HG02840 (cell line): ENCODE measurements at regions not wholly inside any gene's neighbourhood (a gene's known extent, or its start where the extent isn't known, plus 50 kb on each side); places are given as distances from the start of the nearest gene placed in this dataset.
"Not testable (repeated sequence)": the region's sequence is repeated elsewhere in the genome, so short reads cannot be mapped to it uniquely, and the experiment has no call there.

Experiments used
- ATAC-seq: cut with Tn5 transposase; IDR thresholded peaks from one replicate; pipeline ENCODE4 v1.9.1; 2021; ENCODE audit warnings: mild to moderate bottlenecking, moderate library complexity, moderate number of reproducible peaks; ENCODE audit not compliant: unreplicated experiment, low FRiP score

GRCh38 chr13:59259165-59260000, 904.3 kb downstream of the DIAPH3 start:
- no peak for ATAC-seq

DNA sequence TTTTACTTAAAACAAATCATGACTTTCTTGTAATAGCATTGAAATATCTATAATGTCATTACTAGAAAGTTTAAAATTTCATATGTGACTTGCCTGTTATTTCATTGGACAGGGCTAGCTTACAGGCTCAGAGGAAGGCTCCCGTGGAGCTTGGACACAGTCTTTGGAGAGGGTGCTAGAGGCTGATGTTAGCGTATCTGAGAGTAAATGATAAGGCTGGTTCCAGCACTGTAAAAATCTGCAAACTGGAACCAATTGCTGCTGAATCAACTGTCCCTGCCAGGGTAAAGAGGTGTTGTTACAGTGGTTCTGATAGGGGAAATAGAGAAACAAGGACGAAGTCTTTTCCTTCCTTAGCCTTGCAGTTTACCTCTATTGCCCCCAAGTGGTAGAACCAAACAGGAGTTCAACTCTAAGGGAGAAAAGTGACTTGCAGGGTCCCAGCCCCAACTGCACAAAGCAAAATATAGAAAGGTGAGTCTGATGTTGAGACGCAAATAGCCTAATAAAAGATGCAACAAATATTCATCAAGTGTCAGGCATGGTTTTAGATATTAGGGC, 901.7 kb downstream of the DIAPH3 start:
- no peak for ATAC-seq

DNA sequence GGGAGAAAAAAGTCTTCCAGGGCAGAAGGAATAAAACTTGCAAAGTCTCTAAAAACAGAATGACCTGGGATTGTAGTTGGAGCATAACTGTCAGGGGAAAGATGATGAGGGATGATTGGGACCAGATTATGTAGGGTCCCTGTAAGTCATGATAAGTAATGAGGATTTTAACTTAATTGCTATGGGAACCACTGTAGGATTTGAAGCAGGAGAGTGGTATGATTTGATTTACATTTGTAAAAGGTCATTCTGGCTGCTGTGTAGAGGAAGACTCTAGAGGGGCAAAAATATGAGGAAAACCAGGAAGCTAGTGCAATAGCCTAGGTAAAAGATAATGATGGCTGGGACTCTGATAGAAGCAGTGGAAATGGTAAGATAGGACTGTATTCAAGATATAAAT, 900.2 kb downstream of the DIAPH3 start:
- ATAC-seq: no peak

- ATAC-seq: no peak
Measured at GRCh38 chr13:59266478-59267063, 897.2 kb downstream of the DIAPH3 start.

- ATAC-seq: no peak
Measured at GRCh38 chr13:59269476-59269875, 894.3 kb downstream of the DIAPH3 start.

GRCh38 chr13:59270327-59270726, 893.4 kb downstream of the DIAPH3 start:
- ATAC-seq: no peak

DNA sequence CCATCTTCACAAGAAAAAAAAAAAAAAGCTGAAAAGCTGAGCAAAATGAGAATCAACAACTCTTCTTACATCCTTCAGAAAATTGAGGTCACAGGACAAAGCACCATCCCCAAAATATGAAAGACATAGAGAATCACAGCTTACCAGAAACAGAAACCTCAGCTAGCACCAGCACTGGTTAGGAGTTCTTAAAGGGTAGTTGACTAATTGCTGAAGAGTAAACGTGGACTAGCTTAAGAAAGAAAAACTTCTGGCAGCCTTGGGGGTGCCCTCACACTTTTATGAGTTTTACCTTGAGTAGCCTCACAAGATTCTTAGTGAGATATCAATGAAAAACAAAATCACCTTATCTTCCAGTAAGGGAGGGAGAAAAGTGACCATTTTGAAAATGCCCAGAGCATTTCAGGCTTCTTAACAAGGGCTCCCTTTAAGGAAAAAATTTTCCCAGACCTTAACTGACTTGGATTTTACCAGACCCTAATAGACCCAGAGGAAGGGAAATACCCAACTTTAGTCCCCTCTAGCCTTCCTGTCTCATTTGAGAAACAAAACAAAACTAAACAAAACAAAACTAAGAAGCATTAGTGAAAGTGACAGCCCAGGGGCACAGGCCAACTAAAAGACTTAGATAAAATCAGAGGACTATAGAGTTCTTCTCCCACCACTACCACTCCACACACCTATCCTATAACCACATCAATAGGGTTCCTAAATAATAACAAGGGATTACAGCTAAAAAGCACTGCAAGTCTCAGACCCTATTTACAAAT, 888.6 kb downstream of the DIAPH3 start:
- no peak for ATAC-seq

DNA sequence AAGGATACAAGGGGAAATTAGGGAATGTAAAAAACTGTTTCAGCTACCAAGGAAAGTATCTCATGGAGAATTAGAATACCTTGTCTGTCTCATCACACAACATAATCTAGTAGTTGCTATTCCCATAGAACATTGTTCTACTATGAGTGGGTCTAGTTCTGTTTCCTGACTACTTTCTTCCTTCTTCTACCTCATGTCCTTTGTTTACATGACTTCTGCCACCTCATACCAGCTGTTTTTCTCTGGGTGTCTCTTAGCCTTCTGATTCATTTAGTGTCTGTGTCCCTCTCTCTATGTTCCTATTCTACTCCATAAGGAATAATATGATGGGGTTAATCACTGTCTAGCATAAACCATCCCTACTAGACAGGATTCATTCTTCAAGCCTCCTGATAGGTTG, 887.3 kb downstream of the DIAPH3 start:
- no peak for ATAC-seq

- ATAC-seq: no peak
Measured at GRCh38 chr13:59277106-59277505, 886.6 kb downstream of the DIAPH3 start.

DNA sequence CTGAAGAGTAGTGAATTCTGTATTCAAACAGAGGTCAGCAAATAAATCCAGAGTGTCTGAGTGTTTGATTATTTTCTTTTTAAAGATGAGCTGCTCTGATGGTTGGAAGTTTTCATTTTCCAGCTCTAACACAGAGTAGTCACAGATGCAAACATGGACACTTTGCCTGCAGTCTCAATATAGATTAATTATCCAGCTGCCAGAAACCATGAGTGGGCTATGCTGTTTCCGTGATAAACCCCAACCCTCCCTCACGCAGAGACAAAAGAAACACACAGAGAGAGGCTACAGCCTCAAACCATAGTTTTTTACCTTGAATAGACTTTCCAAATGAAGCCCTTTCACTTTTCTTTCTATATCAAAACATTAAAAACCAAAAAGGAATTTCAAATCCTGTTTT, 884.7 kb downstream of the DIAPH3 start:
- ATAC-seq: no peak

- ATAC-seq: no peak
Measured at GRCh38 chr13:59279576-59279975, 884.2 kb downstream of the DIAPH3 start.

DNA sequence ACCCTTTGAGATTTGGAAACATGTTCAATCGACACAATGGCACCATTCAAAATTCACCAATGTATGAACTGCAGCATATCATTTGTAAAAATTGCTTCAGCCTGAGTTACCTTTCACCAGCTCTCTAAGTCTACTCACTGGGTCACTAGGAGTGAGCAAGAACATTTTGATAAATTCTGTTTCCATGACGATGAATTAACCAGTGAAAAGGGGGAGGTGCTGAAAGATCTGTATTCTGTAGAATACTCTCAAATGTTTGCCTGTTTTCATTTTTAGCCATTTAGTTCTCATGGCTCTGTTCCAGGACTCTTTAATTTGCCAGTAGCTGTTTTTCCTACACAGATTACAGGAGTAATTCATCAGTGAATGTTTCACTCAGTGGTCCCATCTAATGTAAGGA, 883.4 kb downstream of the DIAPH3 start:
- ATAC-seq: no peak

GRCh38 chr13:59281453-59281852, 882.3 kb downstream of the DIAPH3 start:
- ATAC-seq: no peak

DNA sequence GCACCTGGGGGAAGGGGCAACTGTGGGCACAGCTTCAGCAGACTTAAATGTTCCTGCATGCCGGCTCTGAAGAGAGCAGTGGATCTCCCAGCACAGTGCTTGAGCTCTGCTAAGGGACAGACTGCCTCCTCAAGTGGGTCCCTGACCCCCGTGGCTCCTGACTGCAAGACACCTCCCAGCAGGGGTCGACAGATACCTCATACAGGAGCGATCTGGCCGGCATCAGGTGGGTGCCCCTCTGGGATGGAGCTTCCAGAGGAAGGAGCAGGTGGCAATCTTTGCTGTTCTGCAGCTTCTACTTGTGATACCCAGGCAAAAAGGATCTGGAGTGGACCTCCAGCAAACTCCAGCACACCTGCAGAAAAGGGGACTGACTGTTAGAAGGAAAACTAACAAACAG, 871.5 kb downstream of the DIAPH3 start:
- ATAC-seq: not testable (repeated sequence)

GRCh38 chr13:59299584-59299983, 864.1 kb downstream of the DIAPH3 start:
- ATAC-seq: no peak

DNA sequence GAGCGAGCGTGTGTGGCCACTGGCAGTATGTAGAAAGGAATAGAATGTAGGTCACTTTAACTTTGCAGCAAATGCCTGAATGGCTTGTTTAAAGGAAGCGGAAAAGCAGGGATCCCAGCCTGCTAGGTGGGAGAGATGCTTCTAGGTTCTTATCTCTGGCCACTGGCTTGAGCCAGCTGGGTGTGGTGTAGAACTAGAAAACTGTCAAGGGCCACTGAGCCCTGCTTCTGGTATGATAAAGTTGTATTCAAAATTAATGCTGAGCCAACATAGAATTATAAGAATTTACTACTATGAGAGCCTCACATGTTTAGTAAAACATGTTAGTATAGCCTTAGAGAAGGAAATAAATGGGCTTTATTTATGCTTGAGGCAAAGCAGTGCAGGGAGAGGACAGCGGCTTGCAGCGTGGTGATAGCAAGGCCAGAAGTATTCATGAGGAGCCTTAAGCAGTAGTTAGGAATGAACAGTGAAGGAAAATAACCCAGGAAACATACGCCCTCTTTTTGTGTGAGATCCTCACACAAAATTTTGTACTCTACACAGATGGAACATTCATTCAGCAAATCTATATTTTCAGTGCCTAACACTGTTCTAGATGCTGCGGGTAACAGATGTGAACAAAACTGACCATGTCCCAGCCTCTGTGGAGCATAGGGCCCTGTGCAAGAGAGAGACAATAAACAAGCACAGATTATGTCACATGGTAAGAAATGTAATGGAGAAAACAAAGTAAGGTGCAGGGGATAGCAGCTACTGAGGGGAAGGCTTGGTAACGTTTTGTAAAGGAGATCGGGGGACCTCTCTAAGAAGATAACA, 863.2 kb downstream of the DIAPH3 start:
- ATAC-seq: no peak

- ATAC-seq: no peak
Measured at GRCh38 chr13:59301174-59301567, 862.6 kb downstream of the DIAPH3 start.

DNA sequence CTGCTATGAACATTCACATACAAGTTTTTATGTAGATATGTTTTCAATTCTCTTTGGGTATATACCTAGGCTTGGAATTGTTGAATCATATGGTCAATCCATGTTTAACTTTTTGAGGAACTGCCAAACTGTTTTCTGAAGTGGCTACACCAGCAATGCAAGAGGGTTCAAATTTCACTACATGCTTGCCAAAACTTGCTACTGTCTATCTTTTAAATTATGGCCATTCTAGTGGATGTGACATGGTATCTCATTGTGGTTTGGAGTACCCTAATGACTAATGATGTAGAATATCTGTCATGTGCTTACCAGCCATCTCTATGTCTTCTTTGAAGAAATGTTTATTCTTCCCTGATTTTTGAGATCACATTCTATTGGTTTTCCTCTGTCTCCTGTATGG, 860.3 kb downstream of the DIAPH3 start:
- ATAC-seq: no peak

GRCh38 chr13:59304596-59304995, 859.1 kb downstream of the DIAPH3 start:
- no peak for ATAC-seq

DNA sequence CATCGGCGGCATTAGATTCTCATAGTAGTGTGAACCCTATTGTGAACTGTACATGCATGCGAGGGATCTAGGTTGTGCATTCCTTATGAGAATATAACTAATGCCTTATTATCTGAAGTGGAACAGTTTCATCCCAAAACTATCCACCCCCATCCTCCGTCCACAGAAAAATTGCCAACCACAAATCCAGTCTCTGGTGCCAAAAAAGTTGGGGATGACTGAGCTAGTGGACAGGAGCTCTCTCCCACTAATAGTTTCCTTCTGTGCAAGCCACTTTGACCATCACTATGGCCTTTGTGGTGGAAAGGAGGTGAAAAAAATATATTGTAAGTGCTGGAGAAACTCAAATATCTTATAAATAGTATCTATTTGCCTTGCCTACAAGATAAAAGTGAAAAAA, 857.8 kb downstream of the DIAPH3 start:
- no peak for ATAC-seq
